Glomerular visceral epithelial cell (primary cell): ENCODE measurements at regions not wholly inside any gene's neighbourhood (a gene's known extent, or its start where the extent isn't known, plus 50 kb on each side); places are given as distances from the start of the nearest gene placed in this dataset.
"Not testable (repeated sequence)": the region's sequence is repeated elsewhere in the genome, so short reads cannot be mapped to it uniquely, and the experiment has no call there.

Experiments used
- DNase-seq: peaks from one replicate; pipeline ENCODE4 v3.0.0-alpha.2; 2016; ENCODE audit errors: extremely low spot score

DNA sequence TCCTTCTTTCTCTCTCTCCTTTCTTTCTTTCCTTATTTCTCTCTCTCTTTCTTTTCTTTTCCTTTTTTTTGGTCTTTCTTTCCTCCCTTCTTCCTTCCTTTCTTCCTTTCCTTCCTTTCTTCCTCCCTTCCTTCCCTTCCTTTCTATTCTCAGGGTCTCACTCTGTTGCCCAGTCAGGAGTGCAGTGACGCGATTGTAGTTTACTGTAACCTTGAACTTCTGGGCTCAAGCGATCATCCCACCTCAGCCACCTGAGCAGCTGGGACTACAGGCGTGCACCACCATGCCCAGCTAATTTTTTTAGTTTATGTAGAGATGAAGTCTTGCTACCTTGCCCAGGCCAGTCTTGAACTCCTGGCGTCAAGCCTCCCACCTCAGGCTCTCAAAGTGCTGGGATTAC, 83.8 kb upstream of the PPM1B start:
- DNase-seq = no peak

DNA sequence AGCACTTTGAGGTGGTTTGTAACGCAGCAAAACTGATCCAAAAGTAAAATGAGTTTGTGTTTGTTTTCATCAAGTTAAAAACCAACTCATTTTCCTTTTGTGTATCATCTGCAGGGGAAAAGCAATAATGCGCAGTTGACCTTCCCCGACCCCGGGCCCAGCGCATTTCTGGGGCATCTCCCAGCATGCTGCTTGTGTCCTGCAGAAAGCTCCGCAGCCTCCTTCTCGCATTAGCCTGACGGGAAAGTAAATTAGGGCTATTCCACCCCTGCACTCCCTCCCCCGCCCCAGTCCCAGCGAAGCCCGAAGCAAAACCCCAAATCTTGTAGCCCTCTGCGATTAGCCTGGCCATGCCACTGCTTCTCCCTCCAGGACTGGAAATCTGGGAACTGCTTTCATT, 82.0 kb upstream of the PPM1B start:
- DNase-seq = no peak

- peak; percentile 75 for DNase-seq
Observed at GRCh38 chr2:44087036-44087713, 81.5 kb upstream of the PPM1B start.

GRCh38 chr2:44087714-44088092, 81.0 kb upstream of the PPM1B start:
- DNase-seq = no peak

DNA sequence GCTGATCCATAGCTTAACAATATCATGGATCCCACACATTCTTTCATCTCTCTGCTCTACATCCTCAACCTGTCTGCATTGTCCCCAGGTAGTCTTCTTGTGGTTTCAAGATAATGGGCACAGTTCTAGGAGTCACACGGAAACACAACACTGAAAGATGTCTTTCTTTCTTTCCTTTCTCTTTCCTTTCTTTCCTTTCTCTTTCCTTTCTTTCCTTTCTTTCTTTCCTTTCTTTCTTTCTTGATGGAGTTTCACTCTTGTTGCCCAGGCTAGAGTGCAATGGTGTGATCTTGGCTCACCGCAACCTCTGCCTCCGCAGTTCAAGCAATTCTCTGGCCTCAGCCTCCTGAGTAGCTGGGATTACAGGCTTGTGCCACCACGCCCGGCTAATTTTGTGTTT, 76.2 kb upstream of the PPM1B start:
- not testable (repeated sequence) for DNase-seq

DNA sequence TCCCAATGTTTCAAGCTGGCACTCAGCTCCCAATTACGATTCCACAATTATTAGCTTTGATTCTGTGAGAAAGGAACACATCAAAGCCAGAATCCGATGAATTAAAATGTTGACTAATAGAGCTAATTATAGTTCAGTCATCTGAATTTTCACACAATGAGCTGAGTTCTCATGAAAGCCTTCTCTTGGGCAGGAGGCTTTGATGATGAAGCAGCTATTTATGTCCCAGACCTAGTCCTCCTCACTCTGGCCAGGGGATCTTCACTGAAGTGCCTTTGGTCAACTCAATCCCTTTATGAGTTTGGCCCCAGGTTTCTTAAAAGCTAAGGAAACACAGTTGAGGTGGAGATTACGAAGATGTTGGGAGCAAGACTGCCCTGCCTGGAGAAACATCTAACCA, 74.7 kb upstream of the PPM1B start:
- DNase-seq = no peak

DNA sequence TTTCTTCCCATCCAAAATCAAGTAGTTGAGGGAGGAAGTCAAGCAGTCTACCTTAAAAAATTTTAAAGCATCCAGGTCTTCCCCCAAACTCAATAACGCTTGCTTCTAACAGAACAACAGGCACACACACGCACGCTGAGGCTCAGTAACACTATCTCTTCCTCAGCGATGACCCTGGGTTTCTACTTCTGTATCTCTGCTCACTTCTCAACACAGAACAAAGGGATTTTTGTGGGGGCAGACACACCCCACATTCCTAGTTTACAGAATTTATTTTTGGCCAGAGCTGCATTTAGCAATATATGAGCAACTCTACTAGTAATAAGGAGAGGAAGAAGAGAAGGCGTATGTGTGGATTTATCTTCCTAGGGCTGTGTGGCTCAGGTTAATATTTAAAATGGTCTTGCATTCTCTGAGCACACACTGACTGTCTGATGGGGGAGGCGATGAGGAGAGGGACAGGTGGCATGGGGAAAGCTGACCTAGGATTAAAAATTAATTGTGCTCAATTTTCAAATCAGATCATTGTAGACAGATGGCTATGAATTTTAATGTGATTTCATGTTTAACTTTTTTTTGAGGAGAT, 71.3 kb upstream of the PPM1B start:
- peak; percentile 26 for DNase-seq

- DNase-seq = peak; percentile 31
Observed at GRCh38 chr2:44098050-44098449, 70.6 kb upstream of the PPM1B start.

DNA sequence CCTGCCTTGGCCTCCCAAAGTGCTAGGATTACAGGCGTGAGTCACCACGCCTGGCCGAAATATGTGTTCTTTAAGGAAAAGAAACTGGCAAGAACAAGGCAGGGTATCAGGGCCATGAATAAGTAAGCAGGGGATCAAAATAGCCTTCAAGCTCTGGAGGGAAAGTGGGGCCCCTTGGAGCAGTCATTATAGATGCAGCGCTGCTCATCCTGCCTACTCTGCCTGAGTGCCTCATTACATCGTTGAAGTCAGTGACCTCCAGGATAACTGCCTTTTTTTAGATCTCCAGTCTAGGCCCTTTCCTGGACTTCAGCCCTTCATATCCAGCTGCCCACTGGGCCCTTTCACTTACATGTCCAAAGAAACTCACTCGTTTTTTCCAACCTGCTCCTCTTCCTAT, 69.8 kb upstream of the PPM1B start:
- no peak for DNase-seq

- DNase-seq = peak; percentile 97
Observed at GRCh38 chr2:44100351-44100750, 68.3 kb upstream of the PPM1B start.

DNA sequence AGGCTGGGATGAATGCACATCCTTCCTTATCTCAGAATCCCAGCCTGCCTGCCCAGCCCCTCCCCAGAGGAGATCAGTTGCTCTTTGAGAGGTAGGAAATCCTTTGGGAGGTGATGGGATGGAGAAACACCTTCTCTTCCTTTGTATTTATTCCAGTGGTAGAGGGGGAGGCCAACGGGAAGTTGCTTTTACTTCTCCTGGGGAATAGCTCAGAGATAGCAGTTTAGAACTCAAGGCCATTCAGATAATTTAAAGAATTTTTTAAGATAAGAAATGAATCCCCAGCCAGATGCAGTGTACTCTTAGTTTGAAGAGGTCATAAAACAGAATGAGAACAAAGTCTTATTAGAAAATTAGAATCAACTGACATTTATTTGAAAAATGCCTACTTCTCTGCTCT, 67.4 kb upstream of the PPM1B start:
- no peak for DNase-seq

DNA sequence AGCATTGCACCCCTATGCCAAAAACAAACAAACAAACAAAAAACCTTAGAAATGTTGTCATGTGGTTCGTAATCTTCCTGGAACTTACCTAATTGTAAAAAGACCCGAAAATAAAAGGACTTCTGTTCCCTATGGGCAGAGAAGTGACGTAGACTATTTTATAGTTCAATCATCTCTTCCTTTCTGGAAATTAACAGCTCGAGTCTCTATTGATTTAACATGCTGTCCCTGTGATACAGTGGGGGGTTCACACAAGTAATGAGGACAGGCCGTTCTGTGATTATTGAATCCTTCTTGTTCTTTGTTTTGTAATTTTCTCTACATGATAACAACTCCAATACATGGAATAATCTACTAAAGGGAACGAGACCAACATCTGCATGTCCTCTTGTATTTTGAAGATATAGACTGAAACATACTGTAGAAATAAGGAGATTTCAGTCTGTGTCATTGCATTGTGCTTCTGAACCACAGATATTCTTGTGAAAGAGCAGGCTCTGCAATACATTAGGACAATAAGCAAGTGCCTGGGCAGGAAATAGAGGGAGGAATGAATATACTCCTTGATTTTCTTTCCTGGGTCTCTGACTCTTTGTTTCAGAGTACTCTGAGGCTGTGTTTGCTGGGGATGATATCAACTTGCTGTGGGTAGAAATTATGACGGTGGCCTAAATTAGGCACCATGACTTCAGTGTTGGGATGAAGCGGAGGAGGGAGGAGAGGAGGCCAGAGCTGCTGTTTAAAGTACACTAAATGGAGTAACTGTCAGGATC, 65.7 kb upstream of the PPM1B start:
- no peak for DNase-seq

- DNase-seq = no peak
Observed at GRCh38 chr2:44103639-44104038, 65.0 kb upstream of the PPM1B start.

GRCh38 chr2:44104855-44105271, 63.8 kb upstream of the PPM1B start:
- no peak for DNase-seq

DNA sequence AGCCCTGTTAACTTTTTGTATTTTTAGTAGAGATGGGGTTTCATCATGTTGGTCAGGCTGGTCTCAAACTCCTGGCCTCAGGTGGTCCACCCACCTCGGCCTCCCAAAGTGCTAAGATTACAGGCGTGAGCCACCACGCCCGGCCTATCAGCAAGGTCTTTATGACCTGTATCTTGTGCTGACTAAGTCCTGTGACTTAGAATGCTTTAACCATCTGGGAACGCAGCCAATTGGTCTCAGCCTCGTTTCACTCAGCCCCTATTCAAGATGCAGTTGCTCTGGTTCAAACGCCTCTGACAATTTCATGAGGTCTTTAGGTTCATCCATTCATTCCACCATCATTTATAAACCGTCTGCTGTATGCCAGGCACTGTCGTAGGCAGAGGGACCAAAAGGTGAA, 62.2 kb upstream of the PPM1B start:
- not testable (repeated sequence) for DNase-seq

DNA sequence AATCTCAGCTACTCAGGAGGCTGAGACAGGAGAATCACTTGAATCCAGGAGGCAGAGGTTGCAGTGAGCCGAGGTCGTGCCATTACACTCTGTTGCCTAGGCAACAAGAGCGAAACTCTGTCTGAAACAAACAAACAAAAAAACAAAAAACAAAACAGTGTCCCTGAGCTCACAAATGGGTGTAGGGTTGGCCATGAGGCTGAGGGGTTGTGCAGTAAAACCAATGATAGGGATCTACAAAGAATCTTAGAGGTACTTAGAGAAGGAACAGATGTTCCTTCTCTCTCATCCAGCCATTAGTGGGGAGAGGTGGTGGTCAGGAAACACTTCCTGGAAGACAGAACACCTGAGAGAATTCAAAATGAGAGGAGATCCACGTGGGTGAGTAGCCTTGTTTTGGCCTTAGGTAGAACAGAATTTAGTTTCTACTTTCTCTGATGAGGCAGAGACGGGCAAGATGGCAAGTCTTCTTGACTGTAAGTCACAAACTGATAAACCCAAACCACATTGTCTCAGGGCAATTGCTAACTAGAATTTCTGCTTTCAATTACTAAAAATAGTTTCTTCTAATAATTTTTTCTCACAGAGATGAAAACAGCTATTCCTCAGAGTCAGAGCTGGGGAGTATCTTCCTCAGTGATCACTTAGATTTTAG, 61.5 kb upstream of the PPM1B start:
- no peak for DNase-seq

DNA sequence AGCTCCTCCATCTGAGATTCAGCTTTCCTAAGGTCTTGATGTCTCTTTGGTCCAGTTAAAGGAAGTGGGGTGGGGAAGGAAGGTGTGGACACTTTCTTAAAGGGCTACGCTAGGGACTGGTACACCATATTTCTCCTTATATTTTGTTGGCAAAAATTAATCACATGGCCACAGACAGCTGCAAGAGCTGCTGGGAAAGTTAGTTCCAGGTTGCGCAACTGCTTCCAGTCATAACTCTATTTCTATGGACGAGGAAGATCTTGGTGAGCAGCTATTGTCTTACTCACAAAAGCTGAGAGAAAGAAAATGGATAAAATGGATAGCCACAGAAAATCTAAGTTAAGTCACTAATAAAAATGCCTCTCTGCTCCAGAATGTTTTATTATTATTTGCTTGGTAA, 60.7 kb upstream of the PPM1B start:
- DNase-seq = no peak

GRCh38 chr2:44109166-44109565, 59.5 kb upstream of the PPM1B start:
- no peak for DNase-seq

GRCh38 chr2:44110444-44110843, 58.2 kb upstream of the PPM1B start:
- no peak for DNase-seq

GRCh38 chr2:44112096-44112495, 56.6 kb upstream of the PPM1B start:
- no peak for DNase-seq

GRCh38 chr2:44116319-44116718, 52.4 kb upstream of the PPM1B start:
- no peak for DNase-seq

- DNase-seq = no peak
Observed at GRCh38 chr2:44118257-44118656, 50.4 kb upstream of the PPM1B start.
